Activated naive CD8-positive, alpha-beta T cell treated with anti-CD3 and anti-CD28 coated beads, Interleukin-2, amount 50 U/mL, for 16 hours (primary cell): ENCODE measurements at regions not wholly inside any gene's neighbourhood (a gene's known extent, or its start where the extent isn't known, plus 50 kb on each side); places are given as distances from the start of the nearest gene placed in this dataset.
"Not testable (repeated sequence)": the region's sequence is repeated elsewhere in the genome, so short reads cannot be mapped to it uniquely, and the experiment has no call there.

ENCODE experiments used
- DNase-seq: peaks from one replicate; pipeline ENCODE4 v3.0.0-alpha.2; 2020; ENCODE audit warnings: low read depth, low spot score

DNA sequence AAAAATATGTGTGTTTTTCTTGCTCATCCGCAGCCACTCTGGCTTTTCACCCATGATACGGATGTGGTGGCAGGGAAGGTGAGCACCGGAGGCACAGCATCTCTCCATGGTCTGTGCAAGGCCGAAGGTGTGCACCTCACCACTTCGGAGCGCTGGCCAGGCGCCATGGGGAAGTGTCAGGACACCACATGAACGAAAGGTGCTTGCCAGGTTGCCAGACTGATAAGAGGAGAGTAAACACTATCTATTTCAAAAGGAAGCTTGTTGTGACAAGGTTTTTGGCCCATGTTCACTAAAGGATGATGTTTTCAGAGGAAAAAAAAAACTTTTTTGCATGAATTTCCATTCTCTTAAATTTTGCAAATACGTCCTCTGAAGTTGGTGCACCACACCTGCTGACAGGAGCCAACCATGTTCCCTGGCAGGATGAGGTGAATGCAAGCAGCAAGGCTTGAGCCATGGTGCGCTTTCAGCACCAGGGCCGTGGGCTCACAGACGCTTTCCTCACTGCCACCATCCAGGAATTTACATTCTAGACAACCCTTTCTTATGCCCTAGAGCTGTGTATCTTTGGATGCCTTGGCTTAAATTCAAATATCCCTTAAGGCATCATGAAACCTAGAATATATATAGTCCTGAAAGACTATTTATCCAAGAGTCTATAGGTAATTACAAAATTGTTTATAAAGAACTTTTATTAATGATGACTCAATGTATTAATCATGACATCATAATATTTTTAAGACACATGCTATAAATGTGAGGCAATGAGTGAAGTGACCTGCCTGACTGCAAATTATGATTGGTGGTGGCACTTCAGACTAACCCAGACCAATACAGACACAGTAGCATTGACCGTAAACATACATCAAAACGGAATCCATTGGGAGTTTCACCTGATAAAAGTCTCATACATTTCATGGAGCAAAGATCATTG is 234.5 kb downstream of the TFAP2A start:
- DNase-seq = no peak

DNA sequence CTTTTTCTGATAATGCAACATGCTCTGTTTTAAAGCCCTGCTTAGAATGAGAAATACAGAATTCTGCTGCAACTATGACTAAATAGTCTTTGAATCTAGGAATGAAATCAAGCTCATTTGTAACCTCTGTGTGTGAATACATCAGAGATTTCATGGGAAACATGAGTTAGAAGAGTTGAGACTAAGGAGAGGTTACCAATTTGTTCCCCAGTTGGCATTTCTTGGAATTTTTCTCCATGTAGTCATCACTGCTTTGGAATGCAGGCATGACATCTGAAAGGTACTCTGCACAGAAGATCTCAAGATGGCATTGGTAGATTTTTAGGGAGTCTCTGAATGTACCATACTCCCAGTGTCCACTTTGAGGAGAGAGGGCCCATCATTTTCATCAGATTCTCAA is 237.2 kb downstream of the TFAP2A start:
- no peak for DNase-seq

DNA sequence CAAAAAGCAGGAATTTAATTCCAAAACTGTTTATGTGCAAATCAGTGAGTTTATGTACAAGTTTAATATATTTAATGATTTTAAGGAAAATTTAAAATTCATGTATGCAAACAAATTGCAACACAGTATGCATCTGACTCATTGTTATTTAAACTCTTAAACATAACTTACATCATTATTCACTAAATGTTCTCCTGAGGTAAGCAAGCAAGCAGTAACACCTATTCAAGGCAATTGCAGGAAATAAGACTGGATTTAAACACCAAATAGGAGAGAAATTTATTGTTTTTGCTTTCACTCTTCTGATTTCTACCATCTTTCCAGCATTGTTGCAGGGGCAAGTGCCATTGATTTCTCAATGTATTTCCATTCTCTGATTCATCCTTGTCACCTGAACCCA is 239.5 kb downstream of the TFAP2A start:
- no peak for DNase-seq

DNA sequence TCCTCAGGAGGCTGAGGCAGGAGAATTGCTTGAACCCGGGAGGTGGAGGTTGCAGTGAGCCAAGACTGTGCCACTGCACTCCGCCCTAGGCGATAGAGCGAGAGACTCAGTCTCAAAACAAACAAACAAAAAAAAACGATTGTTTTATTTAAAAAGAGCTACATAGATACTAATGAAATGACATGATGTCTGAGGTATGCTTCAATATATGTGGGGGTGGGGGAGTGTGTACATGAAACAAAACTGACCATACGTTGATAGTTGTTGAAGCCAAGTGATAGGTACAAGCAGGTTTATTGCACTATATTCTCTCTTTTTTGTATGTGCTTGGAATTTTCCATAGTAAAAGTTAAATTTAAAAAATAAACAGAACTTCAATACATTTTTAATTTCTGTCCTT is 240.1 kb downstream of the TFAP2A start:
- DNase-seq = no peak

DNA sequence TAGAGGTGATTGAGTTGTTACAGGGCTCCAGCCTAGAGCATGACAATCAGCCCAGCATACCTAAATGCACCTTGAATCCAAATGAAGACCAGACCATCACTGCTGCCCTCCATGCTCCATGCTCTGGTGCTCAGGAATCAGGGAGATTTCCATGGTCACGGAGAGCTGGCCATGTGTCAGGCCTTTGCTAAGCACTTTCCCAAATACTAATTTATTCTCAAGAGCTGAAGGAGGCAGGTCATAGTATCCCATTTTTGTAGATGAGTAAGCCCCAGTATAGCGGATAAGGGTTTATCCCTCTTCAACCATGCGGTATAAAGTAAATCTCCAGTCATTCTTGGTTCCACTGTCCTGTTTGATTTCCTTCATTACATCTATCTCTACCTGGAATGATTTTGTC is 240.8 kb downstream of the TFAP2A start:
- no peak for DNase-seq

DNA sequence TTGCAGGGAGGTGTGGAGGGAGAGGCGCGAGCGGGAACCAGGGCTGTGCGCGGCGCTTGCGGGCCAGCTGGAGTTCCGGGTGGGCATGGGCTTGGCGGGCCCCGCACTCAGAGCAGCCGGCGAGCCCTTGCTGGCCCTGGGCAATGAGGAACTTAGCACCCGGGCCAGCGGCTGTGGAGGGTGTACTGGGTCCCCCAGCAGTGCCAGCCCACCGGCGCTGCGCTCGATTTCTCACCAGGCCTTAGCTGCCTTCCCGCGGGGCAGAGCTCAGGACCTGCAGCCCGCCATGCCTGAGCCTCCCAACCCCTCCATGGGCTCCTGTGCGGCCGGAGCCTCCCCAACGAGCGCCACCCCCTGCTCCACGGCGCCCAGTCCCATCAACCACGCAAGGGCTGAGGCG is 243.2 kb downstream of the TFAP2A start:
- not testable (repeated sequence) for DNase-seq

DNA sequence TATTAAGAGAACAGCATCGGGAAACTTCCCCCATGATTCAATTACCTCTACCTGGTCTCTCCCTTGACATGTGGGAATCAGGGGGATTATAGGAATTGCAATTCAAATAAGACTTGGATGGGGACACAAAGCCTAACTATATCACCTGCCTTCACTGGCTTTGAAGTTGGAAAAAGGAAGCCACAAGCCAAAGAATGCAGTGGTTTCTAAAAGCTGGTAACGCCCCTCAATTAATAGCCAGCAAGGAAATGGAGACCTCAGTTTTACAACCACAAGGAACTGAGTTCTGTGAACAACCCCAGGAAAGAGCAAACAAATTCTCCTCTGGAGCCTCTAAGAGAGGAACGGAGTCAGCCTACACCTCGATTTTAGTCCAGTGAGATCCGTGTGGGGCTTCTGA is 244.1 kb downstream of the TFAP2A start:
- DNase-seq = no peak

DNA sequence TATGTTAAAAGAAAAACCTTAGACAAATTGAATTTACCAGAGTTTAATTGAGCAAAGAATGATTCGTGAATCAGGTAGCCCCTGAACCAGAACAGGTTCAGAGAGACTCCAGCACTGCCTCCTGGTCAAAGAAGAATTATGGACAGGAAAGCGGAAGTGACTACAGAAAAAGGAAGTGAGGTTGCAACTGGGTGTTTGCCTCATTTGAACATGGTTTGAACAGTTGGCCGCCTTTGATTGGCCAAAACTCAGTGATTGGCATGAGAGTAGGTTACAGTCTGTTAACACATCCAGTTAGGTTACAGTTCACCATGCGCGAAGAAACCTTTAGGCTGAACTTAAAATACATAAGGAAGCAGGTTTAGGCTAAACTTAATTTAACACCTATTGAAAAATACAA is 248.8 kb downstream of the TFAP2A start:
- DNase-seq = no peak

DNA sequence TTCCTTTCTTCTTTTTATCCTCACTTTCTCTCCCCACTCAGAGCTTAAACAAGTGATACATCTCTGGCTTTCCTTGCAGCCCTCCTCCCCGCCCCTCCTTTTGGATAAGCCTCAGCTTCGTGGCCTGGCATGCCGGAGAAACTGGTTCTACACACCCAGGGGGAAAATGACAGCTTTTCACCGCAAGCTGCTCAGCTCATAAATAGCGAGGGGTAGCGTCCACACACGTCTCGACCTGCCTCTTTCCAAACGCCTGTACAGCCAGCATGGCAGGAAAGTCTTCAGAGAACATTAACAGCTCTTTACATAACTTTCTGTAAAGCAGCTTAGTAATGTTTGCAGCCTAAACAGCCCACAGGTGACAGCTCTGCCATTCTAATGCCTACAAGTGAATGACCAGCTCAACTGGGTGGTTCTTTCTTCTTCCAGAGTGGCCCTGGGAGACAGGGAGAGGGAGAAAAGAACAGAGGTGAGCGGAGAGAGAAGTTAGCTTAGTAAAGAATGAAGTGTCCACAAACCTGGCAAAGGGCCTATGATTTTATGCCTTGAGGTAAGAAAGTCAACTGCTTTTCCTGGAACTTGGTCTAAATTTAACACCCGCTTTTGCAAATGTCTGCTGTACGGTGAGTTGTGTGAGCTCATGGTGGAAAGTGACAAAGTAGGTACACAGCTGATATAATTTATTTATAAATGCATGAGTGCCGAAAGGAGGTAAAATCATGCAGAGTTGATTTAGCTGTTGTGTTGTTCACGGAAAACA is 251.5 kb downstream of the TFAP2A start:
- no peak for DNase-seq

DNA sequence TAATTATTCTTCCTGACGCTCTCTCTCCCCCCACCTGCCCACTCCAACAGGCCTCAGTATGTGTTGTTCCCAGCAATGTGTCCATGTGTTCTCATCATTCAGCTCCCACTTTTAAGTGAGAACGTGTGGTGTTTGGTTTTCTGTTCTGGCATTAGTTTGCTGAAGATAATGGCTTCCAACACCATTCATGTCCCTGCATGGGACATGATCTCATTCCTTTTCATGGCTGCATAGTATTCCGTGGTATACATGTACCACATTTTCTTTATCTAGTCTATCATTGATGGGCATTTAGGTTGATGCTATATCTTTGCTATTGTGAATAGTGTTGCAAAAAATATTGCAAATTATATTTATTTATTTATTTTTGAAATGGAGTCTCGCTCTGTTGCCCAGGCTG is 258.0 kb downstream of the TFAP2A start:
- no peak for DNase-seq

DNA sequence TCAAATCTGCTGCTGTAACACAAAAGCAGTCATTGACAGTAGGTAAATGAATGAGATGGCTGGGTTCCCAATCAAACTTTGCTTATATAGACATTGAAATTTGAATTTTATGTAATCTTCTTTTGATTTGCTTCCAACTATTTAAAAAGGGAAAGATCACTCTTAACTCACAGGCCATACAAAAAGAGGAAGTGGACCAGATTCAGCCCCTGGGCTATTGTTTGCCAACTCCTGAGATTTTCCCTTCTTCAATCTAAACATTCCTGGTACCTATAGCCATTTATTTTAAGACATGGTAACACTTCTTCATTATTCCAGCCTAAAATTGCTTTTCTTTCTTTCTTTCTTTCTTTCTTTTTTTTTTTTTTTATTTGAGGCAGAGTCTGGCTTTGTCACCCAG is 260.6 kb downstream of the TFAP2A start:
- DNase-seq = no peak

DNA sequence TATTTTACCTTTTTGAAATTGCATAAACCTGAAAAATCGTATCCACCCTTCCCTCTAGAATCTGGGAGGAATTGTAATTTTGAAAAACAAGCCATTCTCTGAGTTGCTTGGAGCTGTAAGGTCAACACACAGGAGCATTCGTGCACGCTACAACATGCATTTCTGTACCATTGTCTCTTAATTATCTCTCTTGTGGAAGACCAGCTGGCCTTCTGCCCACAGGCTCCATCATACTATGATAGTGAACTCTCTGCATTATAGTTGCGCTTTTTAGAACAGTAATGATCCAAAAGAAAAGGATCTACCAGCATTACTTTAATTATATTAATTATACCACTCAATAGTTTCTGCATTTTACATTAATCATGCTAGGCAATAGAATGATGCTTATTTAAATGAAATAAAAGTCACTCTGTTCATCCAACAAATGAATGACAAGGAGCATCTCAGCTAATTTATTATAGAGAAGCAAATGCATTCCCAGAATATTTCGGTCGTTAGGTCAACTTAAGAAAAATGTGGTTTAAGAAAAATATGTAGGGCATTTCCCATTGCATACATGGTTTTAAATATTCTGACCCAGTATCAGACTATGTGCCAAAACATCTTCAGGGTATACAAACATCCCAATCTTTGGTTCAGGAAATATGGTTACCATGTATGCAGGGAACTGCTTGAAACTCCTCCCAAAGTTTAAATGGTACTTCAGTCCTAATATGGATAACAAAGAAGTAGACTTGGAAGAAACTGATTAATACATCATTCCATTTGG is 263.5 kb downstream of the TFAP2A start:
- DNase-seq = no peak

DNA sequence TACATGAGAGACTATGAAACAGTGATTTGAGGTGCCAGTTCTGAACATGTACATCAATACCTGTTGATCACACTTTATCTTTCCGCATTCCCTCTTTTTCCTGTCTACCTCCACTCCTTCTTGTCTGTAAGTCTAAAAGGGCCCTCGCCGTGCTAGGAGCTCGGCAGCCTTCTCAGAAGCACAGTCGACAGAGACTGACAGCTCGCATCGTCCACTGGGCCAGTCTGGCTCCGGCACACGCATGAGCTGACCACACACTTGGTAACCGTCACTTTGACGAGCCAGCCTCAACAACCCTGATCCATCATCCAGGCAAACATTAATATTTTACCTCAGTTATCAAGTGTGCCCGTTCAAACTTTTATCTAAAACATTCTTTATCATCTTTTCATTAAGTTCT is 265.3 kb downstream of the TFAP2A start:
- no peak for DNase-seq

DNA sequence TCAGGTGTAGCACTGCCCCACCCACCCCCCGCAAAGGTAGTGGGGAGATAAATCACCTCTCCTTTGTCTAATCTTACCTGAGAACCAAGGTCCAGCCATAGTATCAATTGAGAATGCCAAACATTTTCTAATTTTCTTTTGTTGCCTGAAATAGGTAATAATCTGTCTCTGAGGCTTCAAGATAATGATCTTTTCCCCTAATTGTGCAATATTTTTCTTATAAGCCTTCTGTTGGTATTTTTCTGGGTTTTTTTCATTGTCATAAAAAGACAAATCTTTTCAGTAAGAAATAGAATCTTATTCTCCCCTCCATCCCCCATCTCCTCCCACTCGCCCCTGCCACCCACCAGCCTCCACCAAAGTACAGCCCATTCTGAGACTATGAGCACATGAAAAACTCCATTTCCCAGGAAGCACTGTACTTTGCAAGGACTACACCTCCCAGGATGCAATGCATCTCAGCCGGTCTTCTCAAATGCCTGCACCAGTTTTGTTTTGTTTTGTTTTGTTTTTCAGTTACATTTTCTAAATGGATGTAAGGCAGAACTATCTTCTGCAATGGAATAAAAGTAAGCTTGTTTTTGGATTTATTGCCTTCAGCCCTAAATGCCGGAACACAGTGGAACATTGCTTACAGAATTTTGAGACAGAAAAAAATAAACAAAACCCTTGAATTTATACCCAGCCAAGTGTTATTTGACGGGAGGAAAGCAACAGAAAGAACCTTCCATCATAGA is 268.0 kb downstream of the TFAP2A start:
- no peak for DNase-seq

DNA sequence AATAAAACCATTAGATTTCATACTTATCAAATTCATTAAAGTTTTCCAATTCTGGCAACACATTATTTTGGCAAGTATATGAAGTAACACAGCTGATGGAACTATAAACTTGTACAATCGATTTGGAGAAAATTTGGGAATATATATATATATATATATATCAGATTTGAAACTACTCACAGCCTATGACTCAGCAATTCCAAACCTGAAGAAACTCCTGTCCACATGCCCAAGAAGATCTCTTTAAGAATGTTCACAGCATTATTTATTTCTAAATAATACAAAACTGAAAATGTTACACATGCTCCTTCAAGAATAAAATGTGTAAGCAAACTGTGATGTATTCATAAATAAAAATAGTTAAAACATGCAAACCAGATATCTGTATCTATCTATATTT is 270.1 kb downstream of the TFAP2A start:
- DNase-seq = no peak

DNA sequence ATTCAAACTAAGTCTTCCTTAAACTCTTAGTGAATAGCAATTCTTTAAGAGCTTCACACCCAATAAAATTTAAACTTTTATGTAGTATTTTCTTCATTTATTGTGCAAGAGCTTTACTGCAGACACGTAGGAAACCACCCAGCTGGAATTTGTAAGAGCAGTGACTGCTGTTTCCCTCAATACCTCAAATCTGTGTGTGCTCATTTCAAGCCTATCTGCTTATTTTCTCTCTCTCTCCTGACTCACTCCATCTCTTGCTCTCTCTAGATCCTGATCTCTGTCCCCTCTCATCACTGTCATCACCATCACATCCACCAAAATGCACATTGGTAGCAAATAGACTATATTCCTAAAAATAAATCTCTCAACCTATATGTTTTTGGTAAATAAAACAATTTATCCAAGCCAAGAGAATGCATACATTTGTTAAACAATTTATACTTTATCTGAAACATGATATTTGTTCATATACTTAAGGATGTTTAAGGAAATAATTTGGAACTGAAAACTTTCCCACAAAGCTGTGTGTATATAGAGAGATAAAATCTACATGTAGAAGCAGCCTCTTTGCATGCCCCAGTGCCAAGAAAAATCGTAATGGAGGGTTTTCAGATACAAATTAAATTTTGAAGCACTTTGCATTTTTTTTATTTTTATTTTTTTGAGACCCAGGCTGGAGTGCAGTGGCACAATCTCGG is 273.0 kb downstream of the TFAP2A start:
- no peak for DNase-seq

DNA sequence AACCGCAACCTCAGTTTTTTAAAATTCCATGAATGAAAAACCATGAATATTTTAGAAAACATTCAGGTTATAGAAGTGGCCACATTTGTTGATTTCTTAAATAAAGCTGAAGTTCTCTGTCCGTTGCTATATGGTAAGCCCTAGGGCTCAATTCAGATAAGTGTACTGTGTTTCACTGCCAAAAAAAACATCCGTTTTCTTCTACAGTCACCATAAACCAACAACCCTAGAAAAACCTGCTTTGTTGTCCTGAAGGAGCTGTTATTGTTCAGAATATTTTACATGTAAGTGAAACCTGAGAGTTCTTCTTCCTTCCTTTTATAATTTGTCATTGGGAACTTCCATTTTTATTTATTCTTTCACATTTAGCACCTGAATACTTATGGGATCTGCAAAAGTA is 274.1 kb downstream of the TFAP2A start:
- DNase-seq = no peak

DNA sequence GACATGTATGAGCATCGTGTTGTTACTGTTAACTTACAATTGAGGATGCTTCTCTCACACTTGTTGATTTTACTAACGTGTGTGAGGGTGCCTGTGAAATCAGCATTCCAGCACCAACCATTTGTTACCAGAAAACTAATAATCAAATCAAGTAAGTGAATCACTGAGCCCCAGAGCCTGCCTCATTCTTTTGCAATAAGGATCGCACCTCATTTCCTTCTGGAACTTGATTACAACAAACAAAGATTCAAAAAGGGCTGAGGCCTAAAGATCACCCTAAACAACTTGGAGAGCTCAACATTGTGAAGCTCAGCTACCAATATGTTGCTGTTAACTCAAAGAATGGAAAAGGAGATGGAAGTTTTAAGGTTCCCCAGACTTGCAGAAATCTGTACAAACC is 274.7 kb downstream of the TFAP2A start:
- DNase-seq = no peak

DNA sequence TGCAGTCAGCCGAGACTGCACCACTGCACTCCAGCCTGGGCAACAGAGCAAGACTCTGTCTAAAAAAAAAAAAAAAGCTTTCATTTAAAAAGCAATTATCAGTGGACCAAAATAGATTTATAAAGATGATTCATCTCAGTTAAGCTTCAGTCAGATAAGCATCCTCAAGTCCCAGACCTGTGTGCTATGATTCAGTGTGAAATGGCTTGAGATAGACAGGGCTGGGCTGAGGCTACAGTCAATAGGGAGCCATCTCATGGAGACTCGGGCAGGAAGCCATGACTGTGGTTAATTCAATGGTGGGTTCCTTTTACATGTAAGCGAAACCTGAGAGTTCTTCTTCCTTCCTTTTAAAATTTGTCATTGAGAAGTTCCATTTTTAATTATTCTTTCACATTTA is 276.0 kb downstream of the TFAP2A start:
- DNase-seq = no peak

DNA sequence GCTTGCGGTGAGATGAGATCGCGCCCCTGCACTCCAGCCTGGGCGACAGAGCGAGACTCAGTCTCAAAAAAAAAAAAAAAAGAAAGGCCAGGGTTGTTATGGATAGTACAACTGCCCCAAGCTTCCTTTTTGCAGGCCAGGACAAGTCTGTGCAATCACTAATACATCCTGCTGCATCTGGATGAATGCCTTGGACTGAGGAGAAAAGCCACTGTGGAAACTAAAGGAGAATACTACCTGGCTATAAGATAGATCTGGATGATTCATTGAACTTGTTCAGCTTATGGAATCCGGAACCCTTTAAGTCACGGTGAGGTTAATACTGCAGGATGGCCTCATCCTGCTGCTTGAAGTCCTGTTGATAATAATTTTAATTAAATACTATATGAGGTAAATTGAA is 278.2 kb downstream of the TFAP2A start:
- no peak for DNase-seq

DNA sequence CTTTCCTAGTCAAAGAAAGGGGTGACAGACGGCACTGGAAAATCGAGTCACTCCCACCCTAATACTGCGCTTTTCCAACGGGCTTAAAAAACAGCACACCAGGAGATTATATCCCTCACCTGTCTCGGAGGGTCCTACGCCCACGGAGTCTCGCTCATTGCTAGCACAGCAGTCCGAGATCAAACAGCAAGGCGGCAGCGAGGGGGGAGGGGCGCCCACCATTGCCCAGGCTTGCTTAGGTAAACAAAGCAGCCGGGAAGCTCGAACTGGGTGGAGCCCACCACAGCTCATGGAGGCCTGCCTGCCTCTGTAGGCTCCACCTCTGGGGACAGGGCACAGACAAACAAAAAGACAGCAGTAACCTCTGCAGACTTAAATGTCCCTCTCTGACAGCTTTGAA is 280.7 kb downstream of the TFAP2A start:
- not testable (repeated sequence) for DNase-seq
